Keratinocyte (primary cell): ENCODE measurements at regions not wholly inside any gene's neighbourhood (a gene's known extent, or its start where the extent isn't known, plus 50 kb on each side); places are given as distances from the start of the nearest gene placed in this dataset.

ENCODE experiments used
- DNase-seq: peaks from one replicate; pipeline ENCODE4 v3.0.0-alpha.2; 2011; ENCODE audit warnings: low read depth, missing footprints, low spot score
- FAIRE-seq: peaks from 2 replicates; lab custom pipeline; 2011; peaks lifted over from hg19 to GRCh38; lab: Jason Lieb, UNC
- H2AFZ ChIP-seq: 2 replicates; pipeline ENCODE4 v1.6.0; 2012; ENCODE audit warnings: low read length, control low read depth, inconsistent platforms; ENCODE audit not compliant: control insufficient read depth
- H3K27ac ChIP-seq: 2 replicates; pipeline ENCODE4 v1.5.1; 2011; ENCODE audit warnings: low read length; ENCODE audit not compliant: control insufficient read depth, insufficient read depth
- H3K27me3 ChIP-seq: 3 replicates; pipeline ENCODE4 v1.6.0; 2011; ENCODE audit warnings: low read length; ENCODE audit not compliant: control insufficient read depth, insufficient read depth; ENCODE audit errors: extremely low read depth
- H3K36me3 ChIP-seq, 2 experiments: 2 replicates in 1 of 2; 3 replicates in 1 of 2; pipeline ENCODE4 v1.5.1; 2011; ENCODE audit warnings: low read length in 2 of 2, mild to moderate bottlenecking in 1 of 2; ENCODE audit not compliant: control insufficient read depth in 2 of 2, insufficient read depth in 2 of 2; ENCODE audit errors: extremely low read depth in 1 of 2
- H3K4me1 ChIP-seq: 3 replicates; pipeline ENCODE4 v1.5.1; 2011; ENCODE audit warnings: low read length; ENCODE audit not compliant: control insufficient read depth, insufficient read depth; ENCODE audit errors: extremely low read depth
- H3K4me2 ChIP-seq: 3 replicates; pipeline ENCODE4 v1.6.0; 2011; ENCODE audit warnings: low read depth, low read length; ENCODE audit not compliant: control insufficient read depth, insufficient read depth; ENCODE audit errors: extremely low read depth
- H3K4me3 ChIP-seq, 3 experiments: fragments of 200-600 bp in 1 of 3; sonication (generic) in 1 of 3; 2 replicates in 2 of 3; 3 replicates in 1 of 3; pipeline ENCODE4 v1.5.1; 2011 to 2016; ENCODE audit warnings: low read length in 3 of 3, mild to moderate bottlenecking in 3 of 3, control low read depth in 2 of 3, inconsistent platforms in 1 of 3, low read depth in 1 of 3, mixed read lengths in 1 of 3, mixed run types in 1 of 3, moderate library complexity in 1 of 3; ENCODE audit not compliant: control insufficient read depth in 2 of 3, insufficient read depth in 2 of 3; ENCODE audit errors: extremely low read depth in 1 of 3
- H3K79me2 ChIP-seq: 2 replicates; pipeline ENCODE4 v1.6.0; 2012; ENCODE audit warnings: low read length; ENCODE audit not compliant: control insufficient read depth, insufficient read depth
- H3K9ac ChIP-seq: 3 replicates; pipeline ENCODE4 v1.6.0; 2011; ENCODE audit warnings: low read length; ENCODE audit not compliant: control insufficient read depth, insufficient read depth; ENCODE audit errors: extremely low read depth
- H3K9me1 ChIP-seq: 3 replicates; pipeline ENCODE4 v1.6.0; 2011; ENCODE audit warnings: low read length; ENCODE audit not compliant: control insufficient read depth, insufficient read depth; ENCODE audit errors: extremely low read depth
- H3K9me3 ChIP-seq: 2 replicates; pipeline ENCODE4 v1.5.1; 2012; ENCODE audit warnings: low read depth, low read length; ENCODE audit not compliant: control insufficient read depth
- H4K20me1 ChIP-seq: 3 replicates; pipeline ENCODE4 v1.6.0; 2011; ENCODE audit warnings: low read length; ENCODE audit not compliant: control insufficient read depth, insufficient read depth; ENCODE audit errors: extremely low read depth
- EZH2 ChIP-seq: IDR thresholded peaks from one replicate; pipeline ENCODE4 v1.6.1; 2012; ENCODE audit warnings: inconsistent platforms, mild to moderate bottlenecking, low read length, moderate library complexity
- dilution Hi-C: fragments of 300-500 bp; cut with MboI; formaldehyde crosslinking; loops from one replicate; pipeline ENCODE4 v1.7.0; 2020; ENCODE audit warnings: low sequenced_read_pairs; ENCODE audit not compliant: extremely low pct_ligation_motif_present
- TF ChIP-seq, protein P1 (sequence below), 3 experiments: IDR thresholded peaks in 1 of 3; conservative IDR thresholded peaks in 1 of 3; optimal IDR thresholded peaks in 1 of 3; 2 replicates in 2 of 3; 3 replicates in 1 of 3; pipeline versions ENCODE3 to v1.5.1; 2011; ENCODE audit warnings: low read length in 3 of 3, mild to moderate bottlenecking in 3 of 3, moderate library complexity in 2 of 3, control low read depth in 1 of 3, inconsistent platforms in 1 of 3; ENCODE audit not compliant: insufficient read depth in 2 of 3; ENCODE audit errors: extremely low read depth in 1 of 3

GRCh38 chrX:114166601-114167000 is 417.3 kb upstream of the HTR2C start:
- no peak overlapping the region for H3K27ac ChIP-seq
- DNase-seq (no peak), FAIRE-seq (no peak)
- H3K79me2 ChIP-seq, result no peaks in the 10 kb centered on the region
- H3K9ac ChIP-seq, result no peak overlapping the region
- no peaks in the 10 kb centered on the region for H3K4me1 ChIP-seq
- H2AFZ ChIP-seq, result no peak overlapping the region
- H3K27me3 ChIP-seq, result no peaks in the 10 kb centered on the region
- no peak overlapping the region for H3K4me3 ChIP-seq
- no peaks in the 10 kb centered on the region for H3K9me3 ChIP-seq
- H3K36me3 ChIP-seq, result no peaks in the 10 kb centered on the region
- dilution Hi-C loops, result no loop called here
- no peaks in the 10 kb centered on the region for H3K9me1 ChIP-seq
- H3K4me2 ChIP-seq, result no peak overlapping the region
- H4K20me1 ChIP-seq, result no peaks in the 10 kb centered on the region
- TF ChIP-seq, protein P1, sequence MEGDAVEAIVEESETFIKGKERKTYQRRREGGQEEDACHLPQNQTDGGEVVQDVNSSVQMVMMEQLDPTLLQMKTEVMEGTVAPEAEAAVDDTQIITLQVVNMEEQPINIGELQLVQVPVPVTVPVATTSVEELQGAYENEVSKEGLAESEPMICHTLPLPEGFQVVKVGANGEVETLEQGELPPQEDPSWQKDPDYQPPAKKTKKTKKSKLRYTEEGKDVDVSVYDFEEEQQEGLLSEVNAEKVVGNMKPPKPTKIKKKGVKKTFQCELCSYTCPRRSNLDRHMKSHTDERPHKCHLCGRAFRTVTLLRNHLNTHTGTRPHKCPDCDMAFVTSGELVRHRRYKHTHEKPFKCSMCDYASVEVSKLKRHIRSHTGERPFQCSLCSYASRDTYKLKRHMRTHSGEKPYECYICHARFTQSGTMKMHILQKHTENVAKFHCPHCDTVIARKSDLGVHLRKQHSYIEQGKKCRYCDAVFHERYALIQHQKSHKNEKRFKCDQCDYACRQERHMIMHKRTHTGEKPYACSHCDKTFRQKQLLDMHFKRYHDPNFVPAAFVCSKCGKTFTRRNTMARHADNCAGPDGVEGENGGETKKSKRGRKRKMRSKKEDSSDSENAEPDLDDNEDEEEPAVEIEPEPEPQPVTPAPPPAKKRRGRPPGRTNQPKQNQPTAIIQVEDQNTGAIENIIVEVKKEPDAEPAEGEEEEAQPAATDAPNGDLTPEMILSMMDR (optimal IDR thresholded peaks at IDR 0.05 in 1 of 3, IDR thresholded peaks at IDR 0.05 in 1 of 3, conservative IDR thresholded peaks at IDR 0.05 in 1 of 3; ENCODE audit: extremely low read depth in 1 of 3, insufficient read depth in 2 of 3, low read length in 3 of 3), result no peak
- TF ChIP-seq EZH2, result no peak

DNA sequence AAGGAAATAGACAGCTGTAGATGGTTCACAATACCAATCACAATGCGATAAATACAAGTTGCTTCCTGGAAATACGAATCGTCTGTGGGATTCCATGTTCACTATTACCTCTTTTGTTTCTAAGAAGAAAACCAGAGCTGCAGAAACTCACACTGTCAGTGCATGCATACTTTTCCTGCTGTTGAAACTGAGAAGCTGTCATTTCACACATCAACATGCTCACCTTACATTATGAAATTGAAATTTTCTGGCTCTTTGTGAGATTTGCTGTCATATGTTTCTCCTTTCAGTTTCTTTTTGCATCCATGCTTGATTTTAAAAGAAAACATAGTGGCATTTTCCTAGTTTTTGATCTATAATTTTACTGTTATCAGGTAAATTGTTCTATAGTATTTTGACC is 418.3 kb upstream of the HTR2C start:
- TF ChIP-seq, protein P1 (optimal IDR thresholded peaks at IDR 0.05 in 1 of 3, IDR thresholded peaks at IDR 0.05 in 1 of 3, conservative IDR thresholded peaks at IDR 0.05 in 1 of 3; ENCODE audit: extremely low read depth in 1 of 3, insufficient read depth in 2 of 3, low read length in 3 of 3), result no peak
- no peak for TF ChIP-seq EZH2
- Histone ChIP-seq H3K27me3 (no peaks in the 10 kb centered on the region), H3K36me3 (no peaks in the 10 kb centered on the region), H3K27ac (no peak overlapping the region), H3K4me3 (no peak overlapping the region), H3K4me2 (no peak overlapping the region), H3K4me1 (no peaks in the 10 kb centered on the region), H3K79me2 (no peaks in the 10 kb centered on the region), H2AFZ (no peak overlapping the region), H4K20me1 (no peaks in the 10 kb centered on the region), H3K9me3 (no peaks in the 10 kb centered on the region), H3K9me1 (no peaks in the 10 kb centered on the region), H3K9ac (no peak overlapping the region)
- DNase-seq (no peak), FAIRE-seq (no peak)
- dilution Hi-C loops, result no loop called here
